OCI-M1 (cell line): ENCODE measurements at regions not wholly inside any gene's neighbourhood (a gene's known extent, or its start where the extent isn't known, plus 50 kb on each side); places are given as distances from the start of the nearest gene placed in this dataset.
"Not testable (repeated sequence)": the region's sequence is repeated elsewhere in the genome, so short reads cannot be mapped to it uniquely, and the experiment has no call there.

ENCODE experiments used
- DNase-seq: peaks from one replicate; lab custom pipeline; 2025; lab: John Stamatoyannopoulos, UW

- no peak for DNase-seq
Observed at GRCh38 chr10:117788911-117789310, 246.4 kb downstream of the EMX2 start.

- no peak for DNase-seq
Observed at GRCh38 chr10:117790179-117790578, 247.6 kb downstream of the EMX2 start.

GRCh38 chr10:117790621-117791020, 248.1 kb downstream of the EMX2 start:
- DNase-seq, result no peak

- DNase-seq, result no peak
Observed at GRCh38 chr10:117792214-117792613, 249.7 kb downstream of the EMX2 start.

GRCh38 chr10:117796130-117796745, 250.5 kb downstream of the RAB11FIP2 start:
- no peak for DNase-seq

GRCh38 chr10:117797296-117797695, 249.4 kb downstream of the RAB11FIP2 start:
- no peak for DNase-seq

GRCh38 chr10:117801691-117802090, 245.1 kb downstream of the RAB11FIP2 start:
- no peak for DNase-seq

- DNase-seq, result no peak
Observed at GRCh38 chr10:117804470-117805011, 242.2 kb downstream of the RAB11FIP2 start.

GRCh38 chr10:117805139-117805538, 241.6 kb downstream of the RAB11FIP2 start:
- DNase-seq, result no peak

GRCh38 chr10:117807441-117807840, 239.3 kb downstream of the RAB11FIP2 start:
- DNase-seq, result no peak

GRCh38 chr10:117815816-117816215, 230.9 kb downstream of the RAB11FIP2 start:
- not testable (repeated sequence) for DNase-seq

- no peak for DNase-seq
Observed at GRCh38 chr10:117817116-117817515, 229.6 kb downstream of the RAB11FIP2 start.

GRCh38 chr10:117818721-117819120, 228.0 kb downstream of the RAB11FIP2 start:
- no peak for DNase-seq

- DNase-seq, result no peak
Observed at GRCh38 chr10:117819304-117819703, 227.4 kb downstream of the RAB11FIP2 start.

GRCh38 chr10:117823980-117824379, 222.8 kb downstream of the RAB11FIP2 start:
- no peak for DNase-seq

GRCh38 chr10:117830205-117830604, 216.5 kb downstream of the RAB11FIP2 start:
- DNase-seq, result no peak

GRCh38 chr10:117830787-117831212, 215.9 kb downstream of the RAB11FIP2 start:
- DNase-seq, result peak; percentile 30

GRCh38 chr10:117838500-117839498, 207.9 kb downstream of the RAB11FIP2 start:
- not testable (repeated sequence) for DNase-seq

- DNase-seq, result not testable (repeated sequence)
Observed at GRCh38 chr10:117856426-117856825, 190.3 kb downstream of the RAB11FIP2 start.

GRCh38 chr10:117860135-117860534, 186.6 kb downstream of the RAB11FIP2 start:
- DNase-seq, result no peak

- peak; percentile 57 for DNase-seq
Observed at GRCh38 chr10:117860823-117861222, 185.9 kb downstream of the RAB11FIP2 start.

GRCh38 chr10:117861329-117861728, 185.4 kb downstream of the RAB11FIP2 start:
- DNase-seq, result no peak

- DNase-seq, result no peak
Observed at GRCh38 chr10:117863771-117864170, 183.0 kb downstream of the RAB11FIP2 start.
